Duodenal mucosa (tissue), 2 donors: ENCODE measurements at regions not wholly inside any gene's neighbourhood (a gene's known extent, or its start where the extent isn't known, plus 50 kb on each side); places are given as distances from the start of the nearest gene placed in this dataset.
"Not testable (repeated sequence)": the region's sequence is repeated elsewhere in the genome, so short reads cannot be mapped to it uniquely, and the experiment has no call there.

Experiments
- H3K27ac ChIP-seq: one replicate; pipeline ENCODE4 v1.7.0; 2013; ENCODE audit warnings: low read depth, low read length
- H3K27me3 ChIP-seq, 2 donors: one replicate each; pipeline ENCODE4 v1.7.0; 2013; ENCODE audit warnings: low read length in 2 of 2, control low read depth in 1 of 2; ENCODE audit not compliant: insufficient read depth in 2 of 2, control insufficient read depth in 1 of 2
- H3K36me3 ChIP-seq, 2 donors: one replicate each; pipeline ENCODE4 v1.7.0; 2013; ENCODE audit warnings: low read length in 2 of 2, control low read depth in 1 of 2; ENCODE audit not compliant: insufficient read depth in 2 of 2, control insufficient read depth in 1 of 2
- H3K4me1 ChIP-seq, 2 donors: one replicate each; pipeline ENCODE4 v1.7.0; 2013; ENCODE audit warnings: low read length in 2 of 2, control low read depth in 1 of 2; ENCODE audit not compliant: insufficient read depth in 2 of 2, control insufficient read depth in 1 of 2
- H3K4me3 ChIP-seq, 2 donors: one replicate each; pipeline ENCODE4 v1.7.0; 2013; ENCODE audit warnings: low read length in 2 of 2, low read depth in 1 of 2
- H3K9ac ChIP-seq, 2 donors: one replicate each; pipeline ENCODE4 v1.7.0; 2013; ENCODE audit warnings: low read length in 2 of 2, low read depth in 1 of 2
- H3K9me3 ChIP-seq, 2 donors: one replicate each; pipeline ENCODE4 v1.7.0; 2013; ENCODE audit warnings: low read length in 2 of 2, control low read depth in 1 of 2; ENCODE audit not compliant: control insufficient read depth in 1 of 2

DNA sequence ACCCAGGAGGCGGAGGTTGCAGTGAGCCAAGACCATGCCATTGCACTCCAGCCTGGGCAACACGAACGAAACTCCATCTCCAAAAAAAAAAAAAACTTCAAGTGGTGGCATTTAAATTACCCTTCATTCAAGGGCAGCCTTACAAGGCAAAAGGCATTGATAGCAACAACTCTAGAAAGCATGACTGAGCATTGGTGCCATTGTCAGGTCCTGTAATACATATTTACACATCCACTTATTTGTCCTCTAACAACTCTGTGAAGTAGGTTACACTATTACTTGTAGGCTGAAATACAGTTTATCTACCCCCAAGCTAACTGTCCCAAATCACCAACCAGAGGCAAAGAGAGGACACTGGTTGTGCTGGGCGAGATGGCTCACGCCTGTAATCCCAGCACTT is 52.7 kb upstream of the LARP1 start:
- H3K4me3 ChIP-seq = no peak overlapping the region
- H3K9ac ChIP-seq = no peak overlapping the region
- no peaks in the 10 kb centered on the region for H3K36me3 ChIP-seq
- no peaks in the 10 kb centered on the region for H3K9me3 ChIP-seq
- H3K27me3 ChIP-seq = no peaks in the 10 kb centered on the region
- no peak overlapping the region for H3K27ac ChIP-seq
- H3K4me1 ChIP-seq = peaks cover 0 to 5% of the 10 kb centered on the region in 2 donors

GRCh38 chr5:154701725-154702124 is 53.5 kb upstream of the LARP1 start:
- not testable (repeated sequence) for H3K27me3 ChIP-seq, H3K27ac ChIP-seq, H3K4me3 ChIP-seq, H3K9ac ChIP-seq, H3K9me3 ChIP-seq, H3K36me3 ChIP-seq, H3K4me1 ChIP-seq

GRCh38 chr5:154701181-154701580 is 54.0 kb upstream of the LARP1 start:
- Histone ChIP-seq H3K27ac (no peak overlapping the region), H3K9ac (no peak overlapping the region), H3K4me3 (no peak overlapping the region), H3K9me3 (no peaks in the 10 kb centered on the region), H3K36me3 (no peaks in the 10 kb centered on the region), H3K27me3 (no peaks in the 10 kb centered on the region), H3K4me1 (peaks cover 0 to 5% of the 10 kb centered on the region in 2 donors)

DNA sequence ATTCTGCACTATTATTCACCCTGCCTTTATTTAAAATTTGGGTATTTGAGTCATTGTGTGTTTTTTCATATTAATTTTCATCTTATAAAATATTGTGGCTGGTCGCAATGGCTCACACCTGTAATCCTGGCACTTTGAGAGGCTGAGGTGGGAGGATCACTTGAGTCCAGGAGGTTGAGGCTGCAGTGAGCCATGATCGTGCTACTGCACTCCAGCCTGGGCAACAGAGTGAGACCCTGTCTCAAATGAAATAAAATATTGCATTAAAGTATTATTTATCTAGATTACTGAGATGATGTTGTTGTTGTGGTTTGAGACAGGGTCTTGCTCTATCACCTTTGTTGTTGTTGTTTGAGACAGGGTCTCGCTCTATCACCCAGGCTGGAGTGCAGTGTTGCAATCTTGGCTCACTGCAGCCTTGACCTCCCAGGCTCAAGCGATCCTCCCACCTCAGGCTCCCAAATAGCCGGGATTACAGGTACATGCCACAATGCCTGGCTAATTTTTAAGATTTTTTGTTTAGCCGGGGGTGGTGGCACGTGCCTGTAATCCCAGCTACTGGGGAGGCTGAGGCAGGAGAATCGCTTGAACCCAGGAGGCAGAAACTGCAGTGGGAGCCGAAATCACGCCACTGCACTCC is 54.8 kb upstream of the LARP1 start:
- H3K4me3 ChIP-seq, H3K27me3 ChIP-seq, H3K4me1 ChIP-seq, H3K9ac ChIP-seq, H3K27ac ChIP-seq, H3K36me3 ChIP-seq, H3K9me3 ChIP-seq: not testable (repeated sequence)

DNA sequence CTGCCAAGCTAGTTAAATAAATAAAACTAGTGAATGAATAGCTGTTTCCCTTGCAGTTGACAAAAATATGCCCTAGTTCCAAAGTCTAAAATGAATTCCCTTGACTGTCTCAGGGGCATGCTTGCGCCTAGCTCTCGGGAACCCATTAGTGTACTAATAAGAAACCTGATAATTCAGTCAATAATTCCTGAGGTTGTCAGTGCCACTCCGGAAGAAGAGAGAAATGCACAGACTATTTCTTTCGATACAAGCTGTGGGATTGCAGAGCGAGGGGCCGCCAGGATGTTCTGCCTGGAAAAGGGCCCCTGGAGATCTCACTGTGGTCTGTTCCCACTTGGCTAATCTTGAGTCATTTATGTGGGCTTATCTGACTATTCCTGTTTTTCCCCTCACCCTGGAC is 56.4 kb upstream of the LARP1 start:
- Histone ChIP-seq H3K9ac (no peak overlapping the region), H3K36me3 (no peaks in the 10 kb centered on the region), H3K27me3 (no peaks in the 10 kb centered on the region), H3K4me3 (no peak overlapping the region), H3K4me1 (peaks cover 0 to 5% of the 10 kb centered on the region in 2 donors), H3K9me3 (no peaks in the 10 kb centered on the region), H3K27ac (no peak overlapping the region)

DNA sequence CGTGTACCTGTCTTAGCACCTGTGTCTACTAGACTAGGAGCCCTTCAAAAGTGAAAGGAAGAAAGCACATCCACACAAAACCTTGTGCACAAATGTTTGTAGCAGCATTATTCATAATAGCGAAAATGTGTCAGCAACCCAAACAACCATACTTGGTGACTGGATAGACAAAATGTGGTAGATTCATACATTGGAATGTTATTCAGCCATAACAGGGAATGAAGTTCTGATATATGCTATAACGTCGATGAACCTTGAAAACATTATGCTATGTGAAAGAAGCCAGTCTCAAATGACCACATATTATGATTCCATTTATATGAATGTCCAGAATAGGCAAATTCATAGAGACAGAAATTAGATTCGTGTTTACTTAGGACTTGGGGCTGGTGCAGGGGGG is 57.8 kb upstream of the LARP1 start:
- no peak overlapping the region for H3K27ac ChIP-seq

GRCh38 chr5:154696891-154697290 is 58.3 kb upstream of the LARP1 start:
- H3K36me3 ChIP-seq = no peaks in the 10 kb centered on the region
- H3K4me3 ChIP-seq = no peak overlapping the region
- H3K27me3 ChIP-seq = no peaks in the 10 kb centered on the region
- no peak overlapping the region for H3K9ac ChIP-seq
- H3K27ac ChIP-seq = no peak overlapping the region
- H3K9me3 ChIP-seq = no peaks in the 10 kb centered on the region
- peaks cover 0 to 5% of the 10 kb centered on the region in 2 donors for H3K4me1 ChIP-seq

More for the DNA sequence above, 57.8 kb upstream of the LARP1 start:
- H3K9me3 ChIP-seq = no peaks in the 10 kb centered on the region
- no peak overlapping the region for H3K4me3 ChIP-seq
- no peaks in the 10 kb centered on the region for H3K27me3 ChIP-seq
- no peaks in the 10 kb centered on the region for H3K36me3 ChIP-seq
- peaks cover 0 to 5% of the 10 kb centered on the region in 2 donors for H3K4me1 ChIP-seq
- no peak overlapping the region for H3K9ac ChIP-seq

DNA sequence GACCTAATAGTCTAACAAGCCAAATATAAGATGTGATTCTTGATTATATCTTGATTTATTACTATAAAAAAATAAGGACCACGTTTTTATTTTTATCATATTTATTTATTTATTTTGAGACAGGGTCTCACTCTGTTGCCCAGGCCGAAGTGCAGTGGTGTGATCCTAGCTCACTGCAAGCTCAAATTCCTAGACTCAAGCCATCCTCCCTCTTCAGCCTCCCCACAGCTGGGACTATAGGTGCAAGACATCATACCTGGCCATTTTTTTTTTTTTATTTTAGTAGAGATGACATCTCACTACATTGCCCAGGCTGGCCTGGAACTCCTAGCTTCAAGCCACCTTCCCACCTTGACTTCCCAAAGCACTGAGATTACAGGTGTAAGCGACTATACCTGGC is 61.0 kb upstream of the LARP1 start:
- Histone ChIP-seq H3K27me3 (no peaks in the 10 kb centered on the region), H3K9ac (no peak overlapping the region), H3K4me3 (no peak overlapping the region), H3K27ac (no peak overlapping the region), H3K4me1 (peaks cover 0 to 5% of the 10 kb centered on the region in 2 donors), H3K9me3 (no peaks in the 10 kb centered on the region), H3K36me3 (no peaks in the 10 kb centered on the region)

DNA sequence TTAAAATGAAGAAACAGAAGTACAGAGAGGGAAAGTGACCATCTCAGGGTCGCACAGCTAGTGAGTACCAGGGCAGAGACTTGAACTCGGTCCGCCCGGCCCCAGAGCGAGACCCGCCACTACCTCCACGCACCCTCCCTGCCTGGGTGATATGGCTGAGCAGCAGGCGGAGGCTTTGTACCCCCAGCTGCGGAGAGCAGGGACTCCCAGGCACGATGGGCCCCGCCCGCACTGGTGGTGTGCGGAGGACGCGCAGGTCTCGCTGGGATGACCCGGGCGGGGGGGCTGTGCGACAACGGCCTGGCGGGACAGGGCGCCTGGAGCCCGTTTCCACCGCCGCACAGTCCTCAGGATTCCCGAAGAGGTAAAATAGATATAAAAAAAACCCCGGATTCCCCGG is 64.7 kb upstream of the LARP1 start:
- H3K27ac ChIP-seq = no peak overlapping the region

DNA sequence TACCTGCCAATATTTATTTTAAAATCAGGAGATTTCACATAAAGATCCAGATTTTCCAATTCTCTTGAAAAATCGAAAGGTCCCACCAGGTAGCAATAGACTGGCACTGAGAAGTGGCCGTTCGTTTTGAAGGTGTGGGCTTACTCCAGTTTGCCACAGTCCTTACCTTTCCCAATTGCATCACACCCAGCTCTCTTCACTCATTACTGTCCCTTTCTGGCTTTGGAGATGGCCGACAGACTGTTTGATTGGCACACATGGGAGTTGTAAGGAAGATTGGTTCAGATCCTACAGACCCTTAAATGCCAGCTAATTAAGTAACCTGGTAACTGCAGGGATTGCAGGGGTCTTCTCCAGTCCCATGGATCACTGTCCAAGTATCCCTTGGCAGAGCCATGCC is 68.7 kb upstream of the LARP1 start:
- Histone ChIP-seq H3K36me3 (no peaks in the 10 kb centered on the region), H3K9me3 (peaks cover 0 to 11% of the 10 kb centered on the region in 2 donors), H3K27ac (no peak overlapping the region), H3K4me1 (peaks cover 11 to 19% of the 10 kb centered on the region in 2 donors), H3K9ac (no peak overlapping the region), H3K27me3 (no peaks in the 10 kb centered on the region), H3K4me3 (no peak overlapping the region)

More for the DNA sequence above, 64.7 kb upstream of the LARP1 start:
- no peak overlapping the region for H3K9ac ChIP-seq
- H3K36me3 ChIP-seq = no peaks in the 10 kb centered on the region
- H3K4me3 ChIP-seq = no peak overlapping the region
- H3K9me3 ChIP-seq = peaks cover 0 to 11% of the 10 kb centered on the region in 2 donors
- no peaks in the 10 kb centered on the region for H3K4me1 ChIP-seq
- H3K27me3 ChIP-seq = no peaks in the 10 kb centered on the region
